Chondrocyte (in vitro differentiated cells): ENCODE measurements at regions not wholly inside any gene's neighbourhood (a gene's known extent, or its start where the extent isn't known, plus 50 kb on each side); places are given as distances from the start of the nearest gene placed in this dataset.

Experiments used
- DNase-seq: peaks from one replicate; pipeline ENCODE4 v3.0.0; 2021; ENCODE audit warnings: mixed read lengths, low spot score
- H3K27ac Mint-ChIP-seq: one replicate; pipeline ENCODE4 v1.8.0; 2021; ENCODE audit warnings: mild to moderate bottlenecking, moderate library complexity, mixed read lengths; ENCODE audit not compliant: unreplicated experiment
- H3K27me3 Mint-ChIP-seq: 2 replicates; pipeline ENCODE4 v1.8.0; 2021; ENCODE audit warnings: low read depth, mixed read lengths
- H3K36me3 Mint-ChIP-seq: 2 replicates; pipeline ENCODE4 v1.8.0; 2021; ENCODE audit warnings: low read depth, mixed read lengths
- H3K4me1 Mint-ChIP-seq: 2 replicates; pipeline ENCODE4 v1.8.0; 2021; ENCODE audit warnings: low read depth, mild to moderate bottlenecking, mixed read lengths
- H3K4me3 Mint-ChIP-seq: one replicate; pipeline ENCODE4 v1.8.0; 2021; ENCODE audit warnings: mild to moderate bottlenecking, moderate library complexity, mixed read lengths; ENCODE audit not compliant: unreplicated experiment
- H3K9me3 Mint-ChIP-seq: 2 replicates; pipeline ENCODE4 v1.8.0; 2021; ENCODE audit warnings: low read depth, mixed read lengths
- CTCF ChIP-seq: fragments of 200-600 bp; sonication (generic); IDR thresholded peaks from 2 replicates; pipeline ENCODE4 v1.5.0; 2021; ENCODE audit warnings: antibody characterized with exemption, mild to moderate bottlenecking, moderate library complexity

- TF ChIP-seq CTCF, result no peak
- Mint-ChIP-seq H3K4me1 (no peaks in the 10 kb centered on the region), H3K9me3 (peaks cover 6% of the 10 kb centered on the region), H3K27ac (no peak overlapping the region), H3K36me3 (no peaks in the 10 kb centered on the region), H3K27me3 (peaks cover 10% of the 10 kb centered on the region), H3K4me3 (no peak overlapping the region)
- DNase-seq, result no peak
Measured at GRCh38 chr15:23854912-23855659, 168.0 kb upstream of the NDN start.

- Mint-ChIP-seq H3K27me3 (peaks cover 11% of the 10 kb centered on the region), H3K4me1 (no peaks in the 10 kb centered on the region), H3K36me3 (no peaks in the 10 kb centered on the region), H3K9me3 (peaks cover 4% of the 10 kb centered on the region), H3K4me3 (no peak overlapping the region), H3K27ac (no peak overlapping the region)
- DNase-seq, result no peak
- TF ChIP-seq CTCF, result no peak
Measured at GRCh38 chr15:23855947-23856346, 168.8 kb upstream of the NDN start.

GRCh38 chr15:23857028-23857641 lies 170.0 kb upstream of the NDN start:
- Mint-ChIP-seq H3K9me3 (peaks cover 4% of the 10 kb centered on the region), H3K27ac (no peak overlapping the region), H3K4me3 (no peak overlapping the region), H3K4me1 (no peaks in the 10 kb centered on the region), H3K27me3 (peaks cover 12% of the 10 kb centered on the region), H3K36me3 (no peaks in the 10 kb centered on the region)
- peak; percentile 74 for TF ChIP-seq CTCF
- DNase-seq, result no peak

GRCh38 chr15:23859008-23859407 lies 171.9 kb upstream of the NDN start:
- Mint-ChIP-seq H3K27ac (no peak overlapping the region), H3K36me3 (no peaks in the 10 kb centered on the region), H3K4me3 (no peak overlapping the region), H3K4me1 (no peaks in the 10 kb centered on the region), H3K9me3 (peaks cover 4% of the 10 kb centered on the region), H3K27me3 (peaks cover 14% of the 10 kb centered on the region)
- TF ChIP-seq CTCF, result no peak
- DNase-seq, result no peak

- H3K36me3 Mint-ChIP-seq, result no peaks in the 10 kb centered on the region
- H3K9me3 Mint-ChIP-seq, result peaks cover 4% of the 10 kb centered on the region
- DNase-seq, result no peak
- H3K4me1 Mint-ChIP-seq, result no peaks in the 10 kb centered on the region
- TF ChIP-seq CTCF, result no peak
- no peak overlapping the region for H3K27ac Mint-ChIP-seq
- no peak overlapping the region for H3K4me3 Mint-ChIP-seq
- H3K27me3 Mint-ChIP-seq, result peaks cover 12% of the 10 kb centered on the region
Measured at GRCh38 chr15:23860290-23861245, 173.5 kb upstream of the NDN start.
